Fibroblast of lung (primary cell): ENCODE measurements at regions not wholly inside any gene's neighbourhood (a gene's known extent, or its start where the extent isn't known, plus 50 kb on each side); places are given as distances from the start of the nearest gene placed in this dataset.

Source experiments
- DNase-seq, 2 donors: peaks; one replicate each; pipeline versions ENCODE4 v3.0.0 to v3.0.0-alpha.2; 2010; ENCODE audit warnings: low read depth in 2 of 2
- H2AFZ ChIP-seq: 2 replicates; pipeline ENCODE4 v1.5.1; 2012; ENCODE audit warnings: low read length, control low read depth, inconsistent platforms
- H3K27ac ChIP-seq: 2 replicates; pipeline ENCODE4 v1.5.1; 2011; ENCODE audit warnings: low read length, control low read depth; ENCODE audit not compliant: insufficient read depth
- H3K27me3 ChIP-seq: 2 replicates; pipeline ENCODE4 v1.5.1; 2011; ENCODE audit warnings: mild to moderate bottlenecking, low read length; ENCODE audit not compliant: control insufficient read depth, insufficient read depth
- H3K36me3 ChIP-seq: 2 replicates; pipeline ENCODE4 v1.5.1; 2011; ENCODE audit warnings: low read length; ENCODE audit not compliant: control insufficient read depth, insufficient read depth
- H3K4me1 ChIP-seq: 2 replicates; pipeline ENCODE4 v1.5.1; 2011; ENCODE audit warnings: low read length; ENCODE audit not compliant: control insufficient read depth, insufficient read depth; ENCODE audit errors: extremely low read depth
- H3K4me2 ChIP-seq: 2 replicates; pipeline ENCODE4 v1.5.1; 2011; ENCODE audit warnings: low read length, control low read depth; ENCODE audit not compliant: insufficient read depth; ENCODE audit errors: extremely low read depth
- H3K4me3 ChIP-seq, 4 experiments: fragments of 200-600 bp in 1 of 4; sonication (generic) in 1 of 4; replicated peaks in 1 of 4; 2 replicates each; pipeline ENCODE4 v1.5.1; 2011 to 2016; ENCODE audit warnings: low read length in 4 of 4, low read depth in 3 of 4, mild to moderate bottlenecking in 3 of 4, control low read depth in 2 of 4, inconsistent platforms in 1 of 4, mixed read lengths in 1 of 4; ENCODE audit not compliant: insufficient read depth in 1 of 4; ENCODE audit errors: control extremely low read depth in 1 of 4
- H3K79me2 ChIP-seq: 2 replicates; pipeline ENCODE4 v1.5.1; 2012; ENCODE audit warnings: mild to moderate bottlenecking, low read length, inconsistent platforms; ENCODE audit not compliant: control insufficient read depth, insufficient read depth
- H3K9ac ChIP-seq: 2 replicates; pipeline ENCODE4 v1.5.1; 2011; ENCODE audit warnings: mild to moderate bottlenecking, low read length, control low read depth; ENCODE audit not compliant: insufficient read depth
- H3K9me3 ChIP-seq: 2 replicates; pipeline ENCODE4 v1.5.1; 2012; ENCODE audit warnings: low read depth, low read length; ENCODE audit not compliant: control insufficient read depth, insufficient read depth
- H4K20me1 ChIP-seq: 2 replicates; pipeline ENCODE4 v1.5.1; 2011; ENCODE audit warnings: low read length; ENCODE audit not compliant: control insufficient read depth, insufficient read depth; ENCODE audit errors: extremely low read depth
- CTCF ChIP-seq, 2 donors: IDR thresholded peaks in 1 of 2; conservative IDR thresholded peaks in 1 of 2; 1 replicate in 1 of 2; 2 replicates in 1 of 2; pipeline ENCODE4 v1.5.1; 2011 to 2012; ENCODE audit warnings: low read length in 2 of 2, control low read depth in 1 of 2, inconsistent platforms in 1 of 2, low read depth in 1 of 2, mild to moderate bottlenecking in 1 of 2
- EZH2 ChIP-seq: IDR thresholded peaks from 2 replicates; pipeline ENCODE4 v1.5.1; 2012; ENCODE audit warnings: low read length, control low read depth, mild to moderate bottlenecking; ENCODE audit errors: missing control alignments

- Histone ChIP-seq H3K4me1 (peaks cover 3% of the 10 kb centered on the region), H2AFZ (no peak overlapping the region), H3K36me3 (no peaks in the 10 kb centered on the region), H3K9me3 (no peaks in the 10 kb centered on the region), H3K4me3 (no peak overlapping the region), H3K27ac (no peak overlapping the region), H3K9ac (no peak overlapping the region), H3K79me2 (no peaks in the 10 kb centered on the region), H4K20me1 (no peaks in the 10 kb centered on the region), H3K27me3 (no peaks in the 10 kb centered on the region), H3K4me2 (no peak overlapping the region)
- TF ChIP-seq CTCF (conservative IDR thresholded peaks at IDR 0.05 in 1 of 2, IDR thresholded peaks at IDR 0.05 in 1 of 2; ENCODE audit: low read depth in 1 of 2, low read length in 2 of 2) = no peak
- TF ChIP-seq EZH2 = no peak
- DNase-seq = peak in 1 of 2 donors; percentile 39
Measured at GRCh38 chr1:81157686-81158085, 643.0 kb upstream of the ADGRL2 start.

- Histone ChIP-seq H3K27me3 (no peaks in the 10 kb centered on the region), H4K20me1 (no peaks in the 10 kb centered on the region), H3K4me2 (no peak overlapping the region), H3K79me2 (no peaks in the 10 kb centered on the region), H2AFZ (no peak overlapping the region), H3K36me3 (no peaks in the 10 kb centered on the region), H3K4me3 (no peak overlapping the region), H3K4me1 (peaks cover 3% of the 10 kb centered on the region), H3K9me3 (no peaks in the 10 kb centered on the region), H3K9ac (no peak overlapping the region), H3K27ac (no peak overlapping the region)
- TF ChIP-seq CTCF (conservative IDR thresholded peaks at IDR 0.05 in 1 of 2, IDR thresholded peaks at IDR 0.05 in 1 of 2; ENCODE audit: low read depth in 1 of 2, low read length in 2 of 2) = no peak
- no peak for TF ChIP-seq EZH2
- no peak for DNase-seq
Measured at GRCh38 chr1:81156887-81157286, 643.8 kb upstream of the ADGRL2 start.

GRCh38 chr1:81155131-81155530 is 645.6 kb upstream of the ADGRL2 start:
- H3K27ac ChIP-seq = no peak overlapping the region
- H3K4me1 ChIP-seq = peaks cover 3% of the 10 kb centered on the region
- H4K20me1 ChIP-seq = no peaks in the 10 kb centered on the region

More at GRCh38 chr1:81155131-81155530, 645.6 kb upstream of the ADGRL2 start:
- no peaks in the 10 kb centered on the region for H3K79me2 ChIP-seq
- no peak overlapping the region for H3K9ac ChIP-seq
- no peak overlapping the region for H3K4me3 ChIP-seq
- peak; percentile 38 to 86 for DNase-seq
- no peaks in the 10 kb centered on the region for H3K36me3 ChIP-seq
- no peaks in the 10 kb centered on the region for H3K27me3 ChIP-seq
- TF ChIP-seq CTCF (conservative IDR thresholded peaks at IDR 0.05 in 1 of 2, IDR thresholded peaks at IDR 0.05 in 1 of 2; ENCODE audit: low read depth in 1 of 2, low read length in 2 of 2) (no peak), EZH2 (no peak)
- H3K4me2 ChIP-seq = no peak overlapping the region
- no peaks in the 10 kb centered on the region for H3K9me3 ChIP-seq
- no peak overlapping the region for H2AFZ ChIP-seq
